ENCODE measurements at regions not wholly inside any gene's neighbourhood (a gene's known extent, or its start where the extent isn't known, plus 50 kb on each side); places are given as distances from the start of the nearest gene placed in this dataset.

- no peak for TF ChIP-seq CTCF (IDR thresholded peaks at IDR 0.05)
- no peak for TF ChIP-seq EZH2 (IDR thresholded peaks at IDR 0.05)
- no peak for TF ChIP-seq EZH2phosphoT487 (IDR thresholded peaks at IDR 0.05)
Observed at GRCh38 chr17:74028354-74029116, 174.9 kb upstream of the RPL38 start.

Measured in neural progenitor cell (in vitro differentiated cells).